Astrocyte of the spinal cord (primary cell): ENCODE measurements at regions not wholly inside any gene's neighbourhood (a gene's known extent, or its start where the extent isn't known, plus 50 kb on each side); places are given as distances from the start of the nearest gene placed in this dataset.
A peak's percentile ranks its signal among the peaks of the same experiment; 100 is the strongest.

Experiments used
- DNase-seq: peaks from one replicate; pipeline ENCODE4 v3.0.0; 2011; ENCODE audit warnings: low read depth, low spot score
- H3K4me3 ChIP-seq: 2 replicates; pipeline ENCODE4 v1.5.1; 2011; ENCODE audit warnings: low read depth, mild to moderate bottlenecking, low read length, moderate library complexity
- CTCF ChIP-seq: IDR thresholded peaks from 2 replicates; pipeline ENCODE4 v1.5.1; 2012; ENCODE audit warnings: low read depth, mild to moderate bottlenecking, low read length, inconsistent platforms
- in situ Hi-C: cut with HindIII; loops from 2 replicates; pipeline ENCODE4 v1.10.0; 2017; ENCODE audit warnings: low sequenced_read_pairs

- peak; percentile 73 for DNase-seq
- TF ChIP-seq CTCF: peak; percentile 77
- in situ Hi-C loops: no loop called here
- no peak overlapping the region for H3K4me3 ChIP-seq
Measured at GRCh38 chr15:35289024-35289617, 204.0 kb upstream of the NANOGP8 start.

GRCh38 chr15:35288580-35288979 lies 203.5 kb upstream of the NANOGP8 start:
- no peak for DNase-seq
- H3K4me3 ChIP-seq: no peak overlapping the region
- in situ Hi-C loops: no loop called here
- no peak for TF ChIP-seq CTCF

- in situ Hi-C loops: no loop called here
- no peak for TF ChIP-seq CTCF
- DNase-seq: no peak
- H3K4me3 ChIP-seq: no peak overlapping the region
Measured at GRCh38 chr15:35286721-35287120, 201.6 kb upstream of the NANOGP8 start.

- no peak for DNase-seq
- no peak for TF ChIP-seq CTCF
- in situ Hi-C loops: no loop called here
- no peak overlapping the region for H3K4me3 ChIP-seq
Measured at GRCh38 chr15:35282965-35283496, 197.9 kb upstream of the NANOGP8 start.

- H3K4me3 ChIP-seq: no peak overlapping the region
- TF ChIP-seq CTCF: no peak
- peak; percentile 22 for DNase-seq
- in situ Hi-C loops: no loop called here
Measured at GRCh38 chr15:35281515-35281914, 196.4 kb upstream of the NANOGP8 start.

GRCh38 chr15:35279811-35280210 lies 194.7 kb upstream of the NANOGP8 start:
- no peak overlapping the region for H3K4me3 ChIP-seq
- DNase-seq: no peak
- no peak for TF ChIP-seq CTCF
- in situ Hi-C loops: no loop called here
